GM18508 (cell line): ENCODE measurements at regions not wholly inside any gene's neighbourhood (a gene's known extent, or its start where the extent isn't known, plus 50 kb on each side); places are given as distances from the start of the nearest gene placed in this dataset.

Source experiments
- ATAC-seq: cut with Tn5 transposase; IDR thresholded peaks from one replicate; pipeline ENCODE4 v1.9.1; 2021; ENCODE audit warnings: moderate number of reproducible peaks; ENCODE audit not compliant: insufficient read depth, unreplicated experiment

DNA sequence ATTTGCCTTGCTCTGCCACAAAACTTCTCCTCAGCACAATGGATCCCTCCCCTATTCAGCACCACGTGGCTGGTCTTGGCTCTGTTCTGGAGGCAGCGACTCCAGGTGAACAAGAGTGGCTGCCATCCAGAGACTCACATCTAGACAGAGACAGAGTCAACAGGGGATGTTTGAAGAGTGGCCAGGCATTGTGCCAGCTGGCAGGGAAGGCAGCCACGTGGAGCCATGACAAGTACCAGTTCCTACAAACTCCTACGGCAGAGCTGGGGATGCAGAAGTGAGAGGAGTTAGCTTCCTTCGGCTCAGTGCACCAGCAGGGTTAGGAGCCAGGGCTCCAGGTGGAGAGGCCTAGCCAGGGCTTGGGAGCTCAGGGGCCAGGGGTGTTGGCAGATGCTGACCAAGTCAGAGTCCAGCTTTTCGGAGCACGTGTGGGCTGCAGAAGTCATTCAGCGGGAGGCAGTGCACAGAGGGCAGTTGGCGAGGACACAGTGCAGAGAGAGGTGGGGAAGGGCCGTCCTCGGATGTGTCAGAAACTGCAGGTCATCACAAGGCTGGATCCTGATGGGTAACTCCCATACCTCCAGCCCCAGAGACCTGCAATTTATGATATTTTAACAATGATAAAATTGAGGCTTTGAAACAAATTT, 171.7 kb upstream of the PDE10A start:
- no peak for ATAC-seq

DNA sequence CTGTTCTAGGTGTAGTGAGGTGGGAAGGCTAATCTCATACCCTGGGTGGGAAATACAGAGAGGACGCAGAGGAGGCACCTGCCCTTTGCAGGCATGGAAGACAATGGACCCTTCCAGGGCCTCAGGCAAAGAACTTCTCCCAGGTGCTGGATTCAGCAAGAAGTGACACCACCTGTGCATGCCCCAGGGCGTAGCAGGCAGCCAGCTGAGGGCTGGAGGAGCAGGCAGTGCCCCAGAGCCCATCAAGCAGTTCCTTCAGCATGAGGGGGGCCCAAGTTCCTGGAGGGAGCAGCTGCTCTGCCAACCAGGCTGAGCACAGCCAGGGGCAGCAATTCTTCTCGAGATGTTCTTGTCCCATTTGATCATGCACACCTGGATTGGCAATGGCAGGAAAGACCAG, 170.3 kb upstream of the PDE10A start:
- no peak for ATAC-seq

DNA sequence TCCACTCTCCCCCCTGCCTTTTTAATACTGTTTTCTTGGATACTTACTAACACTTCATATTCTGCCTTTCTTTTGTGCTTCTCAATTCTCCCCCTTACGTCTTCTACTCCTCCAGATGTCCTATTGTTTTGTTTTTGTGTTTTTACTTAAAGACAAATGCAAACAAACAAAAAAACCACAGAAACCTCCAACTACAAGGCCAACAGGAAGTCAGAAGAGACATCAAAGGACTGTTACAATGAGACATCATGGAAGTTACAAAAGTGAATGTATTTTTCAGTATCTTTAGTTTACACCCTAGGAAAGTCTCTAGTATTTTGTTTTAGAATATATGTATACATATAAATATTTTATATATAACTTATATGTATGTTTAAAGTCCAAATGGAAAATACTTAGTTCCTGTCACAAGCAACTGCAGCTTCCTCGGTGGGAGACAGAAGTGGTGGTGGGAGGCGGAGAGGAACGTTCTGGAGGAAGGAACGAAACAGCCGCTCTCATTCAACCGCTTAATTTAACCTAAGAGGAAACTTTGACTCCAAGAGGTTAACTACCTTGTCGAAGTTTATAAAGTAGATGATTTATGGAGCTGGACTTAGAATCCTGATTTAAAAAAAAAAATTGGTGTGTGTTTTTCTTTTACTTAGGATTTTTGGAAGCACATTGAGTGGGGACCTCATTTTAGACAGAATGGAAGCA, 168.9 kb upstream of the PDE10A start:
- no peak for ATAC-seq

DNA sequence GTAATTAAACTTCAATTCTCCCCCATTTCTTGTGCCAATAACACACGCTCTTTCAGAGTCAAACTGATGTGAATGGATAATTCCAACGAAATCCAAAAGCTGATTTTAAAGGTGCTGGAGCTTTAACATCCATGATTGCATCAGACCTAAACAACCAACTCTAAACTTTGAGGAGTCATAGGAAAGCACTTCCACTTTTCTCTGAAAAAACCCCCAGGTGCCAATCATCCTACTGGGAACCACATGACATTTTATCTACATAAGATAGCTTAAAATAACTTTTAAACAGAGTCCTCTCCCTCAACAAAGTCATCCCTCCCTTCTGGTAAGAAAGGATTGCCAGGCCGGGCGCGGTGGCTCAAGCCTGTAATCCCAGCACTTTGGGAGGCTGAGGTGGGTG, 167.7 kb upstream of the PDE10A start:
- no peak for ATAC-seq

DNA sequence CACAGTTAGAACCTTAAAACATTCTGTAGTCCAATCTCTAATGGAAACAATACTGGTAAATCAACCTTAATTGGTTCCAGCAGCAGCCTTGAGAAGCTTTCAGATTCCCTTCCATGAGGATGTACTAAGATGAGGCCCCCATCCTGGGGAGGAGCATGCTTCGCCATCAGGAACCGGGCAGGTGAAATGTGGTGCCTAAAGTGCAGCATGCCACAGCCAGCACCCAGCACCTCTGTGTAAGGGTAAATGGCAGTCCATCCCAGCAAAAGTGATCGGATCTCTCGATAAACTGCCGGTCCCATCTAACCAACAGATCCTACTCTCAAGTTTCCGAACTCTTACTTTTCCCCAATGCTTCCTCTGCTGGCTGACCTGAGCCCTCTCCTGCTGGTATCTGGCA, 166.3 kb upstream of the PDE10A start:
- ATAC-seq, result no peak

DNA sequence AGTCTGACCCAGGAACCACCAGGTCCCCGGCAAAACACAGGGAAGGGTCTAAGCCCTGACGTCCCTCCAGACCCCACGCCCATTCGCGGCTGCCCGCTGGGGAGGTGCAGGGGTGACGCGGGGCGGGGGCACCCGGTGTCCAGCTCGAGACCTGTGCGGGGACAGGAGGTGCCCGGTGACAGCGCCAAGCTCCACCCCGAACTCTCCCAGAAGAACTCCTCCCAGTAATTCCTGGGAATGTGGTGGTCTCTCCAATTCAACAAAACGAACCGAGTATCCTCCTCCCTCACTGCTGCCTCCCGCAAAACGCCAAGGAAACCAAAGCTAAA, 164.1 kb upstream of the PDE10A start:
- ATAC-seq, result no peak

DNA sequence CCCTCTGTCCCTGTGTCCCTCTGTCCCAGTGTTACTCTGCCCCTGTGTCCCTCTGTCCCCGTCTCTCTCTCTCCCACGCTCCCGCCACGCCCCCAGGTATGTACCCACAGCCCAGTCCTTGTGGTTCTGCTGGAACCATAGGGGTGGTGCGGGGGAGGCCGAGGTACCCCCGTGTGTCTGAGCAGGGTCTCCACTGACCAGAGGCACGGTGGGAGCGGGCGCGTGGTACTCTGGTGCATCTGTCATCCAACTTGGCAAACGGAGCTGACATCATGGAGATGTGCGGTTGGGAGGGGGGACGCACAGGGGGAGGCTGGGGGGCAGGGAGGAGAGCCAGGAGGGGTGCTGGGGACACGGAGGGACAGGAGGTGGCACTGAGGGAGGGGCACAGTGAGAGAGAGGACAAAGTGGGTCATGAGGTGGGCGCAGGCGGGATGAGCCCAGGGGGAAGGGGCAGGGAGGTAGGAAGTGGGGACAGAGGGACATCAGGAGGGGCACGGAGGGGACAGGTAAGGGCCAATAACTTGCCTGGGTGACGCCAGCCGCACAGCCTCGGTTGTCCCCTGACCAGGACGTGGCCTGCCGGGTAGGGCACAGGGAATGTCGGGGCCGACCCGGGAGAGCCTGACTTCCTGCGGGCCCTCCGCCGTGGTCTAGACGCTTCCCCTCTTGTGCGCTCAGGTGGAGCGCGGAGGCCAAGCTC, 163.6 kb upstream of the PDE10A start:
- no peak for ATAC-seq

DNA sequence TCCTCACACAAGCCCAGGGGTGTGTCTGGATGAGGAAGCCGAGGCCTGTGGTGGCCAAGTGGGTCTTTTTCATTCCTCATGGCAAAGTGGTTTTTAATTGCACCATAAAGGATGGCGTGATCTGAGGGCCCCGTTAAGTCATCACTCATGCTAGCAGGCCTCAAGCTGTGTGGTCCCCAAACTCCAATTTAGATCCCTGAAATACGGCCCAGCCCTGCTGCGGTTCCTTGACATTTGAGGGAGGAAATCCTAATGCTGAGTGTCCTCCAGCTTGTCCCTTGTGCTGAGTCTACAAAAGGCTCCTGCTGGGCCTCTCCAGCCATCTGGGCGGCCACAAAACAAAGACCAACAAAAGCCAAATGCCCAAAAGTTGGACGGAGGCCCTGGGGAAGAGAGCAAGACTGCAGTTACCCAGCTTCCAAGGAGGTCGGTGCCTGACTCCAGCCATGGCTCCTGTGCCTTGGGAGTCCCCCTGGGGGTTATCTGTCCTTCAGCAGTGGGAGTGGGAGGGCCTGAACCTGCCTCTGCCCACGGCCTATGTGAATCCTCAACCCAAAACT, 162.3 kb upstream of the PDE10A start:
- no peak for ATAC-seq

DNA sequence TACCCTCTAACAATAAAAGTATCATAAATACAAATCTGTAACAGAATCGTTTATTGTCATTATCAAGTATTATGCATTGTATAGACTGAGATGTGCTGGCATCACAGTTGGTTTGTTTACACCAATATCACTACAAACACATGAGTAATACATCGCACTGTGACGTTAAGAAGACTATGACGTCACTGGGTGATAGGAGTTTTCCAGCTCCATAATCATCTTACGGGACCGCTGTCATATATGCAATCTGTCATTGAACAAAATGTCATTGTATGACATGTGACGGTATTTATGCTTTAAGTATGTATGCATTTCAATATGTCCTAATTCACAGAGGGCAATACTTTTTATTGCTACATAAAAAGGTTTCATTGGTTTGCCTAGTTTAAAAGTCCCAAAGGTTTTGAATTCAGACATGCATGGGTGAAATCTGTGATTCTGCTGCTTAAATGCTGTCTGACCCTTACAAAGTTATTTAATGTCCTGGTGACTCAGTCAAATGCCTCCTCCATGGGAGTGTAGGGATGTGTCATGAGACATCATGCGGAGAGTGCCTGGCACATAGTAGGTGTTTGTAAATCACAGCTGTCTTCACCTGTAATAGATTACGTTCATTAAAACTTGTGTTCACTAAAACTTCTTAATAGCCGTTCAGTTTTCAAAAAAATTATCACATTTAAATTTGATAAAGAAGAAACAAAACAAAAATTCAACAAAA, 160.7 kb upstream of the PDE10A start:
- ATAC-seq, result no peak

DNA sequence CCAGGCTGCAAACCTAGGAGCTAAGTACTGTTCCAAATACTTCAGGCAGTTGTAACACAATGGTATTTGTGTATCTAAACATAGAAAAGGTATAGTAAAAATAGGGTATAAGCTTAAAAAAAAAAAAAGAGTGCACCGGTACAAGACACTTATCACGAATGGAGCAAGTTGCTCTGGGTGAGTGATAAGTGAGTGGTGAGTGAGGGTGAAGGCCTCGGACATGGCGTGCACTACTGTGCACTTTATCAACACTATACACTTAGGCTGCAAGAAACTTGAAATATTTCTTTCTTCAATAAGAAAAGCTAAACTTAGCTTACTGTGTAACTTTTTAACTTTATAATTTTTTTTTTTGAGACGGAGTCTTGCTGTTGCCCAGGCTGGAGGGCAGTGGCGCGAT, 159.5 kb upstream of the PDE10A start:
- ATAC-seq, result no peak

DNA sequence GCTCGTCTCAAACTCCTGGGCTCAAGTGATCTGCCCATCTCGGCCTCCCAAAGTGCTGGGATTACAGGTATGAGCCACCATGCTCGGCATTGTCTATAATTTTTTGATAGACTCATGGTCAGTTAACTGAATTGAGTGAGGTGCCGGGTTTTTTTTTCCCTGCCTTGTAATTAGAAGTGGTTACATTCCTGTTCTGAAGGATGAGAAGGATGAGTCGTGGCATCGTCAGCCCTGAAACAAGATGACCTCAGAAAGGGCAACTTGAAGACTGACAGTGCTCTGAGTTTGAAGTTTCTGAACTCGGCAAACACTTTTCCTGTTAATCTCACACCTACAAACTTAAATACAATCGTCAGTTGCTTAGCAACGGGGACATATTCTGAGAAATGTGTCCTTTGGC, 158.7 kb upstream of the PDE10A start:
- ATAC-seq, result no peak

DNA sequence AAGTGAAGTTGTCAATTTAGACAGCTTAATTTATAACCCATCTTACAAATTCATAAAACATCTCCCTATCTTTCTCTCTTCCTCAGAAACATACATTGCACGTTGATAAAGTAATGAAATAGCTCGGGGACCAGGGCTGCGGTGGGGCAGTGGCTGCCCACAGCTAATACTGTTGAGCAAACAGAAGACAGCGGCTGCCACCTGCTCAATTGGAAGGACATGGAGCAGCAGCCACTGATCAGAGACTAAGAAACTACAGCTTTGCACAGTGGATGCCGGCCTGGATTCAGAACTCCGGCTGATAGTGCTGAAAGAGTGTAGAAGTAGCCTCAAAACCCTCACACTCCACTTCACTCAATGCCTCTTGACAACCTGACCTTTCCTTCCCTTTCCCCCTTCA, 157.9 kb upstream of the PDE10A start:
- no peak for ATAC-seq

DNA sequence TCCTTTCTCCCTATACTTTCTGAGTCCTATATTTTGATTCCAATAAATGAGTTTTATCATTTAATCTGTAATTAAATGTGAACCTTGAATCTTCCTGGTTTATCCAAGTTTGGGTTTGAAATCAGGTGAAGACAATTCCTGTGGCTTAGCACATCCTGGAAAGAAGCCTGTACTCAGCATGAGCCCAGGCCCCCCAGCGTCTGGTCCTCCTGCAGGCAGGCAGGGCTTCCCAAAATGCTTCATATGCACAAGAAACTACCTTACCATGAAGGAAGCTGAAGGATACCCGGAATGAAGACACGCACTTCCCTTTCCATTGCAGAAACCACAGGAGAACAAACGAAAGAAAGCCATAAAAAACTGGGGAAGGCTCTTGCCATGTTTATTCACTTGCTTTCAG, 157.4 kb upstream of the PDE10A start:
- ATAC-seq, result no peak

DNA sequence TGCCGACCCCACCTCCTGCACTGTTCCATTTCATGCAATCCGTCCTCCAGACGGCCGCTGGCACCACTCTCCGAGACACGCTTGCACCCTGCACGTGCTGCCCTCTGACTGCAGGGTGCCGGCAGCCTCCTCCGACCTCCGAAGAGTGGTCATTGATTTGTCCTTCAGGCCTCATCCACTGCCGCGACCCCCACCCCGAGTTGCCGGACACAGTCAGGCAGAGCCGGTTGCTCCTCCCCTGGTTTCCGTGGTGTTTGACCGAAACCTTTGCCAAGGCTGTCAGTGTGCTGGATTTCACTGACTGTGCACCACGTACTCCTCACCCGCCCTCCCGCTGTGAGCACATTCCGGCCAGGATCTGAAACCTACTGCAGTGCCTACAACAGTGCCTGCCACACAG, 156.4 kb upstream of the PDE10A start:
- no peak for ATAC-seq

DNA sequence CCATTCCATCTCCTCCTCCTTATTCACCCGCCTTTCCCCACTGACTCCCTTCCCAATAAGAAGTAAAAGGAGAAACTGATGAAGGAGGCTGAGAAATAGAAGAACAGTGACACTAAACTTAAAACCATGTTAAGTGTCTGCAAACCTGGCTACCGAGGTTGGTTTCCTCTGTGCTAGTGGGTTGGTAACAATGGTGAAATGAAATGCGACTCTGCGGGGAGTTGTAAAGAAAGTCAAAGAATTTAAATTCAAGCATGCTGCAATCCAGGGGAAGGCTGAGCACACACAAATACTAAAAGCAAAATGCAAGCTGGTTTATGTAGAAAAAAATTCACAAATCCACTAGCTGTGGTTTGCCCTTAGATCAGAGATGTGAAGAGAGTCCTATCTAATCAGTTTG, 155.2 kb upstream of the PDE10A start:
- ATAC-seq, result no peak

DNA sequence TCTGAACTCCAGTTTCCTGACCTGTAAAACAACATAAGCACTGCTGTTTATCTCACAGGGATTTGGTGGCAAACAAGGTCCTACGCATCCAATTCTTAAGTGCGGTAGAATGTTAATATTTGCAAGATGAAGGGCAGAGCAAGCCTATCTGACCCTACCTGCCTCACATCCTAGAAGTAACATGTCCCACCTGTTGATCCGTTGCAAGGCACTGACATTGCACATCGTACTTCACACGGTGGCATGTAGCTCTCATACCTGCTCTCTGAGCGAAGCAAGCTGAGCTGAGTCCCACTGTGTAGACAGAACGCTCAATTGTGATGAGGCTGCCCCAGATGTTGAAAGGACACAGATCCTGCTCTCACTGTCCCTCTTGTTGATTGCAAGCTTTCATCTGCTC, 154.7 kb upstream of the PDE10A start:
- no peak for ATAC-seq

DNA sequence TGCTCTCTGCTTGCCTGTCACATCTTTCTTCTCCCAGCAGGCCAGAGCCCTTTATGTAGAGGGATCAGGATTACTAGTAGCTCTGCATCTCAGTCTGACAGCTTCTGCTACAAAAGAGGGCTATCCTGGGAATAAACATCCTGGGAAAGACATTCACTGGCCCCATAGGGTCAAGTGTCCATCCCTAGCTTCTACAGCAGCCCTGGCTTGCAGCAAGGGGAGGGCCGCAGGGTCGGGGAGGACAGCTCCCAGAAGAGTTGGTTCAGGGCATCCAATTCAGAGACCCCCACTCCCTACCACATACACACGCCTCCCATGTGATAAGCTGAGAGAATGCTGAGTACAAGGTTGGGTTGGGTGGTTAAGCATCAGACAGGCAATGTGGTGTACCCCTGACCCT, 154.1 kb upstream of the PDE10A start:
- ATAC-seq, result no peak

DNA sequence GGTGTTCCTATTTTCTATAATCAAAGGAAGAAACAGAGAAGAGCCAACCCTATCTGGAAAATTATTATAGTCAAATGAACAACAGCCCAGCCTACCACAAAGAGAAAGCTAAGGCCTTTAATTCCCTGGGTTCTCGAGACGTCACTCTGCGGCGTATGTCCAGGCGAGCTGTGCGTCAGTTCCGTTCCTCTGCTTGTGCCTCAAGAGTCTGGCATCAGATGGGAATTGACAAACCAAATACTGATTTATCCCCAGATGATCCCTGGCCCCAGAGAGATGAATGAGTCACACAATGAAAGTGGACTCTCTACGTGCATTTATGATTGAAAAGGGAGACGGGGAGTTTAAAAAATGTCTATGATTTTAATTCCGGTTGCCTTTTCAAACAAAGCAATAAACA, 151.6 kb upstream of the PDE10A start:
- no peak for ATAC-seq

DNA sequence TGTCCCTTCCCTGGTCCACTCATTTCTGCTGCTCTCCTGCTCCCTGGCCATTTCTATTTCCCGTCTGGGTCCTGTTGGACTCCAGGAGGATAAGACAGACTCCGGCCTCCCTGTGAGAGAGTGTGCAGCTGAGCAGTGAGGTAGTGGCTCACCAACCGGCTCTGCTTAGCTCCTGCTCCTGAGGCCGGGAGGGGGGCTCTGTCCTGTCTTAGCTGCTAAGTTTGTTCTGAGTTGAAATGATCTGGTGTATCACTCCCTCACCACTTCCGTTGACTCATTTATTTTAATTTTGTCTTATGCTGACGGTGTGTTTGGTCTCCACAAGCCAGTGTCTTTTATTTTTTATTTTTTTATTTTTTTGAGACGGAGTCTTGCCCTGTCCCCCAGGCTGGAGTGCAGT, 148.5 kb upstream of the PDE10A start:
- ATAC-seq, result no peak

DNA sequence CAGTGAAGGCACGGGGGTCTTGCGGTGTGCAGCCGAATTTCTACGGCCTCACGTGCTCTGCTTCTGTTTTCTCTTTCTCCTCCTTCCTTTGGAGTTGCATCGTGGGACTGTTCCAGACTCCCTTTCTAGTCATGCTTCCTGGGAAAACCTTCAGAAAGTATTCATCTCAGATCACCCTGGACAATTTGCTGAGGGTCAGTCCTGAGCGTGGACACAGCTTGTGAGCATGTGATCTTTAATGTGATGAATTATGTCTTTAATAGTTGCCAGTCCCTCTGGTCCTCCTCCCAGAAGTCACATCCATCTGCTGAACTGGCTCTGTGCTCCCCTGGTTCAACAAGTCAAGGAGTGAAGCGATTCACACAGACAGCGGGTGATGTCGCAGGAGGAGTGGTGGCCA, 145.0 kb upstream of the PDE10A start:
- ATAC-seq, result no peak
